ENCODE measurements at regions not wholly inside any gene's neighbourhood (a gene's known extent, or its start where the extent isn't known, plus 50 kb on each side); places are given as distances from the start of the nearest gene placed in this dataset.

DNA sequence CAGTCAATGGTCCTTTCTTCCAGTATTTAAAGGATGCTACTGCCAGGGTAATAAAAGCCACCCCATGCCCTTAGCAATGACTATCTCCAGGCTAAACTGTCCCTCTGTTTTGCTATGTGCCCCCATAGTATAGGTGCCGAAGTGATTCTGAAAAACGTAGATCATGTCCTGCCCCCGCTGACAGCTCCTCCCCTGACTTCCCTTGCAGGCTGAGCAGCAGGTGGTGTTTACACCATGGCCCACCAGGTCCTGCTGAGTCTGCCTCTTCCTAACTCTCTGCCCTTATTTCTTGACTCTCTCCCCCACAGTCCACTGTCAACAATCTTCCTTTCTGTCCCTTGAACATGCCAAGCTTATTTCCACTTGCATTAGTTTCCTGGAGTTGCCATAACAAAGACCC lies 352.5 kb upstream of the TSHZ2 start:
- no peak for DNase-seq

DNA sequence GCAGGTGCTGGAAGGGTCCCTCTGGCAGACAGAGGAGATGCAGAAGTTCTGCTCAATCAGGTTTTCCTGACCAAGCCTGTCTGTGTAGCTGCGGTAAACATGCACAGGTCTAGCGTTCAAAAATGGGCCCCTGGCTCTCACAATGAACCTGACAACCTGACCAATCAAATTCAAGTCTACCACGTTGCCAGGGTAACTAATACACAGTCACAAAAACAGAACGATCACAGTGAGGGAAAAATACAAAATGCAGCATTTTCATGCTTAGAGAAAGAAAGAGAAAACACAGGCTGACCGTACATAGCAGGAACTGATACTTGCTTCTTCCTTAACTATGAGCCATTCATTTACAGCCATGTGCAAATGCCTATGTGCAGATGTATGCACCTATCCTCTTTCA lies 353.1 kb upstream of the TSHZ2 start:
- DNase-seq: no peak

DNA sequence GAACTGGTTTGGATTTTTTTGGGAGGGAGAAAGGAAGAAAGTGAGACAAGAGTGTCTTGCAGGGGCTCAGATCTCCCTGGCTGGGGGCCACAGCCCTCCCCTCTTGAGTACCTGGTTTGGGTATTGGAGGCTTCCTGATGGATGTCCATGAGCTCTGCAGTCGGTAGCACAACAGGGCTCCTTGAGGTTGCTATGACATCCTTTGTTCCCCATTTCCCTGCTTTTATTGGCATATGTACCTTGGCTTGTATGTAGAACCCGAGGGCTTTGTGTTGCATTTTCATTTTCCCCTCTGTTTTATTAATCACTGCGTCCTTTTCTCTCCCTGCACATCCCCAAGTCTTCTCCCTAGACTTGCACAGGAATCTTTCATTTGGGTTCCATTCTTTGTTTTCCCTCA lies 355.5 kb upstream of the TSHZ2 start:
- no peak for DNase-seq

DNA sequence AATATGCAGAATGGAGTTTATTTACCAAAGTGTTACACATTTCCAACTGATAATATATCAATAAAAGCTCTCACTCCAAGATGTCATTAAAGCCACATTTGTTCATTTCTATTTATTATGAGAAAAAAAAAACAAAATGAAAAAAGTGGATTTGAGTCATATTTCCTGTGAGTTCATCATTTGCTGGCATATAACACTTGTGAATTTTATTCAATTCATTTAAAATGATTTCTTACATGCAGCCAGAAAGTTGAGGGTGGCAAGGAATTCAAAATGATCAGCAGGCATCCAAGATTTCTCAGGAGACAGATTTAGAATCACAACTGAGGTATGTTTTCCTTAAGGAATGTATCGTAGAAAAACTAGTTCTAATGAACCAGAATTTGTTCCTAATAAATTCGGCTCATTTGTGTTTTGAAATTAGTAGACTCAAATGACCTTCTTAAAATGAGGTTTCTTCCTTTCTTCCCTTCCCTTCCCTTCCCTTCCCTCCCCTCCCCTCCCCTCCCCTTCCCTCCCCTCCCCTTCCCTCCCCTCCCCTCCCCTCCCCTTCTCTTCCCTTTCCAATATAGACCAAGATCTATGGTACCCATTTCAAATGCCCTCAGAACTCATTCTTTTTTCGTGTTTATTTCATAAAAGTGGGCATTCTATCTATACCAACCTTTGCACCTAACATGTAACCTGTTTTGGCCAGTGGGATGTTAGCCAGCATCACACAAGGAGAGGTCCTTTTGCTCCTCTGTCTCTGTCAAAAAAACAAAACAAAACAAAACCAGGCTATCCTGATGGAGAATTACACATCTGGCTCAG lies 357.9 kb upstream of the TSHZ2 start:
- no peak for DNase-seq

DNA sequence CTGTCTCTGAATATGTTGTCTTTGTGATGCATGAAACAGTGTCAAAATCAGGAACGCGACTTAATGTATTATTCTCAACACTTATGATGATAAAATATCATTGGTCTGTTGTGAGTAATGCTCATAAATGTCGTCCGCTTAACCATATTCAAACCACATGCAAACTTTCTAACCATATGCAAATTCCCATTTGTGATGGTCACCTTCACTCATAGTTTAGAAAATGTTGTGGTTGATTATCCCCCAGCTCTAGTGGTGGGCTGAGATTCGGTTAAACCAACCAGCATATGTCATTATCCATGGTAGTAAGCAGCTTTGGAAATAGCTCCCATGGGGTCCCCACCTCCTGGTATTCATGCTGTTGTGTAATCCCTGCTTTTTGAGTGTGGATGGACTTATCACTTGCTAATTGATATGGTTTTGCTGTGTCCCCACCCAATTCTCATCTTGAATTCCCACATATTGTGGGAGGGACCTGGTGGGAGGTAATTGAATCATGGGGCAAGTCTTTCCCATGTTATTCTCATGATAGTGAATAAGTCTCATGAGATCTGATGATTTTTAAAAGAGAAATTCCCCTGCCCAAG lies 360.0 kb upstream of the TSHZ2 start:
- DNase-seq: no peak

DNA sequence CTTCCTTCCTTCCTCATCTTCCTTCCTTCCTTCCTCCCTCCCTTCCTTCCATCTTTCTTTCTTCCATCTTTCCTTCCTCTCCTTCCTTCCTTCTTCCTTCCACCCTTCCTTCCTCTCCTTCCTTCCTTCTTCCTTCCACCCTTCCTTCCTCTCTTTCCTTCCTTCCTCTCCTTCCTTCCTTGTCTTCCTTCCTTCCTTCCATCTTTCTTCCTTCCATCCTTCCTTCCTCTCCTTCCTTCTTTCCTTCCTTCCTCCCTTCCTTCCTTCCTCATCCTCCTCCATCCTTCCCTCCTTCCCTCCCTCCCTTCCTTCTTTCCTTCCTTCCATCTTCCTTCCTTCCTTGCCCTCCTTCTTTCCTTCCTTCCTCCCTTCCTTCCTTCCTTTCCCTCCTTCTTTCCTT lies 361.4 kb upstream of the TSHZ2 start:
- no peak for DNase-seq

DNA sequence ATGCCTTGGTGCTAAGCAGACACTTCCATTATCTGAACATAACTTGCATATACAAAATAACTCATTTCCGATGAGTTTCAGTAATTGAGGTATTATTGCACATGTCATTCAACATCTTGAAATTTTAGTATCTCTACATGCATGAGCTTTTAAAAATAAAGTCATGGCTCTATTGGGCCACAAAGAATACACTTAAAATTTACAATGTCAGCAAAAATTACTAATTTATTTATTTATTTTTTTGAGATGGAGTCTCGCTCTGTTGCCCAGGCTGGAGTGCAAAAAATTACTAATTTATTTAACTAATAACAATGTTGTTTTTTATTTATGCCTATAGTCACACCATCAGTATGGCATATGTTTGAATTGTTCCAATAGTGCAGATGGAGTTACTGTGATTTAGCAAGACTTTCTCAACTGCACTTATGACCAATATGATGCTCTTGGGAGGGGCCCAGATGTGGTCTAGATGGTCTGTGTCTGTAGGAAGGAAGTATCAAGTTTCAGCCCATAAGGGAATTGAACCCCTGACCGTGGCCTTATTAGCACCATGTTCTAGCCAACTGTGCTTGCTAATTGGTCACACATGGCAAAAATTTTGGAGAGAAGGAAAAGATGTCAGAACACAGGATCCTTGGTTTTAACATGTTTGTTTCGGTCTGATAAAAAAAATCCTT lies 370.7 kb upstream of the TSHZ2 start:
- DNase-seq: no peak

DNA sequence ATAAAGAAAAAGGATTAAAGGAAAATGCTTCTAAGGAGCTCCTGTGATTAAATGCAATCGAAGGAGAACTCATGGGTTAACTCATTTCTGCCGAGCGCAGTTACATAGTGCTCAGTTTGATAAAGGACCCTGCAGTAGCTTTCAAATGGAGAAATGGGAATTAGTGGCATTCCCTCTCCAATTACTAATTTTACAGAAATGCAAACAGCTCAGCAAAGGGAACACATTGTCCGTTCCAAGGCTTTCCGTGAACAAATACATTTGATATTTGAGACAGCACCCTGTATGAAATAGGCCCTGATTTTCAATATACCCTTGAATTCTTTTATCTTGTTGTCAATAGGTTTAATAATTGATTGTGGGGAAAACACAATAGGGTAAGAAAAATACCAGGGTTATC lies 375.9 kb upstream of the TSHZ2 start:
- no peak for DNase-seq

DNA sequence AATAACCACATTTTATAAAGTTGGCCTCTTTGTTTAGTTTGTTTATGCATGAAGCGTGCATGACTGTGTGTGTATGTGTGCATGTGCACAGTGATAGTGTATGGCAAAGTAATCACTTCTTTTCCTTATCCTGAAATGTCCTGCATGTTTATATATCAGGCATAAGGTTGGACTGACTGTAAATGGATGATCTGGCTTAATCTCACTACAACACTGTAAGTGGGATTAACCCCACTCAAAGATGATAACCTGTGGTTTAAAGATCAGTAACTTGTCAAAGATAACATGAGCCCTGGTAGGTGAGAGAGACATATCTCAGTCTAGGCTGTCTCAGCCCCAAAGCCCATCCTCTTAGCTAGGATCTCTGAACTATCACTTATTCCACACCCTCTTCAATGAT lies 376.6 kb upstream of the TSHZ2 start:
- DNase-seq: no peak

DNA sequence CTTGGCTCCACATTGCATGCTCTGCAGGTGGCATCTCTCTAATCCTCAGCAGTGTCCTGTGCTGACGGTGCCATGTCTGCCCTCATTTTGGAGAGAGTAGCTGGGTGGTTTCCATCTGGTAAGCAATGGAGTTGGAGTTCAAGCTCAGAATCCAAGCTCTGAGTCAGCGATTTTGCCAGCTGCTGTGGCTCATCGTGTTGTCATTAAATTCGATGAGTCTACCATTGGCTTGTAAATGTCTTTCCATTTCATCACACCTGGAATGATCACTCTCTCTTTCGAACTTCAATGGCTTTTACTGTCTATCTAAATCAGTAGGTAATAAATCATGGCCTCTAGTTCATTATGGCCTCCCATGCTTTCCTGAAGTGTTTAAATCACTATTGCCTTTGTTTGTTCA lies 378.5 kb upstream of the TSHZ2 start:
- DNase-seq: no peak

DNA sequence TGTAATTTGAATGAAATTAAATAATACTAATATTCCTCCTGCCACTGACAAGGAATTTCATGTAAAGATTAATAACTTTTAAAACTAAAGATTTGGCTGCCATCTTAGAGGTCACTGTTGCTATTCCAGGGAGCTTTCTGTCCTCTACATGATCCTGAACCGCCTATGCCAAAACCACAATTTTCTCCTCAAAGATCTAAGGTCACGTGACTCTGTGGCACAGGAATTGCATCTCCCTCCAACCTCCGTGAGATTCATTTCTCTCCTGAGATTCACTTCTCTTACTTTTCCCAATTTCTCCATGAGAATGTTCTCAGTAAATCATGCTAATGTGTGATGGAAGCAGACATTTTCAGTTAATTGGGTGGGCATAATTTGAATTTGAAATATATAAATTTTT lies 379.6 kb upstream of the TSHZ2 start:
- DNase-seq: no peak

DNA sequence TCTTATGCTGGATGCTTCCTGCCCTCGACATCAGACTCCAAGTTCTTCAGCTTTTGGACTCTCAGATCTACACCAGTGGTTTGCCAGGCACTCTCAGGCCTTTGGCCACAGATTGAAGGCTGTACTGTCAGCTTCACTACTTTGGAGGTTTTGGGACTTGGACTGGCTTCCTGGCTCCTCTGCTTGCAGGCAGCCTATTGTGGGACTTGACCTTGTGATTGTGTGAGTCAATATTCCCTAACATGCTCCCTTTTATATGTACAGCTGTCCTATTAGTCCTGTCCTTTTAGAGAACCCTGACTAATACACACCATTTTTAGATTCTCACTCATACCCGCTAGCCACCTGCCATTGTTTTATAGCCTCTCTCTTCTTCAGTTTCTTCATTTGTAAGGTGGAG lies 382.1 kb upstream of the TSHZ2 start:
- no peak for DNase-seq

DNA sequence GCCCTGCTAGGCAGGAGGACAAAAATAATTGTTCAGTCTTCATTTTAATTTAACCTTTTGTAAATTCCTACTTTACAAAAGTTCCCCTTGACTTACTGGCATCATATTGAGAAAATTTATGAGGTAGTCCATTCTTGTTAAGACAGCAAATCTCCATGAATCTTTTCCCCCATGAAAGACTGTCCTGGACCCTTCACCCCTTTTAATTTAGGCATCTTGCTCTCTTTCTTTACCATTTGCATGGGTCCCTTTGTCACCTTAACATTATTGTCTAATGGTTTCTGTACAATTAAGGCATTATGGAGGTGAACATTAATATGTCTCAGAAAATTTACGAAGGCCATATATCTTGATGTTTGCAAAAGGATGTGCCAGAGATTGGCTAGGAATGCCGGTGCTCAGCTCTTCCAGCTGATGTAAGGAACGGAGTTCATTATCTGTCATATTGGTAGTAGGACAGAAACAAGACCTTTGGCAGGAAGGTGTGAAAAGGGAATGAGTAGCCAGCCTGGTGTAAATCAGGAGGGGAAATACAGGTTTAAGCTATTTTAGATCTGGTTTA lies 382.8 kb upstream of the TSHZ2 start:
- no peak for DNase-seq

DNA sequence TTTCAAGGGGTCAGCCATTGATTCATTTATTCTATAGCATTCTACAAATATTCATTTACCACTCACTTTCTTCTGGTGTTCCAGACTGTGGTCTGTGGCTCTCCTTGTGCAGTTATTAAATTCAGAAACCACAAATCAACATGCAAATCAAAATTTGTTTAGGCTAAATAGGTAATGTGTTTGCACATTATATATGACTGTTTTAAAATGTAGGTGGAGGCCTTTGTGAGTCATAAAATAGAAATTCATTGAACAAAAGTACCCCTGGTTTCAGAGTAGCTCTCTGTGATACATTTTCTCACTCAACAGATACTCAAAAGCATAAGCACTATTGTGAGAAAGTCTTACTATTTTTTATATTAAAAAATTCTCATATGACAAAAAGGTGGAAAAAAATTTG lies 385.5 kb upstream of the TSHZ2 start:
- no peak for DNase-seq

DNA sequence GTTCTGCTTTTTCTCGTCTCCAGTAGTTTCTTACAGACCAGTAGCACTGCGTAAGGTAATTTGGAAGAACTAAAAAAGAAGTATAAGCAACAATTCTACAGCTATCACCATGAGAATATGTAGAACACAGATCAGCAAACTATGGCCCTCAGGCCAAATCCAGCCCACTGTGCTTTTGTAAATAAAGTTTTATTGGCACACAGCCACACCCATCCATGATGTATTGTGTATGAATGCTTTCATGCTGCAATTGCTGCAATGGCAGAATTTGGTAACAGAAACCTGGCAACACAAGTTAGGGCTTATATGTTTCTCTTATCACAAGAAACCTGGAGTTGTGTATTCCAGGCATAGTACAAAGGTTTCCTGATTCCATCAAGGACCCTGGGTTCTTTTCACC lies 386.8 kb upstream of the TSHZ2 start:
- DNase-seq: no peak

DNA sequence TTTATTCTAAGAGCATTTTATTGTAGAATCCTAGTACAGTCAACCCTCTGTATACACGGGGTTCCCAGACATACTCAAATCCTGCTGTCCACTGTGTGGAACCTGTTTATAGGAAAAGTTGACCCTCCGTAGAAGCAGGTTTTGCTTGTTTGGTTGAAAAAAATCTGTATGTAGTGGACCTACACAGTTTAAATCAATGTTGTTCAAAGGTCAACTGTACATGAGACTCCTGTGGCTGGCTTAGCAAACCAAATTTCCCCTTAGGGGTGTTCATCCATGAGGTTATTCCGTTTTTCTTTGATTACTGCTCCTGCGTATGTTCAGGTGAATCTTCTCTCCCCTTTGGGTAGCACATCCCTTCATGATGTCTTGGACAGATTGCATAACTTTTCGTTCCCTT lies 387.0 kb upstream of the ZFP64 start:
- no peak for DNase-seq

DNA sequence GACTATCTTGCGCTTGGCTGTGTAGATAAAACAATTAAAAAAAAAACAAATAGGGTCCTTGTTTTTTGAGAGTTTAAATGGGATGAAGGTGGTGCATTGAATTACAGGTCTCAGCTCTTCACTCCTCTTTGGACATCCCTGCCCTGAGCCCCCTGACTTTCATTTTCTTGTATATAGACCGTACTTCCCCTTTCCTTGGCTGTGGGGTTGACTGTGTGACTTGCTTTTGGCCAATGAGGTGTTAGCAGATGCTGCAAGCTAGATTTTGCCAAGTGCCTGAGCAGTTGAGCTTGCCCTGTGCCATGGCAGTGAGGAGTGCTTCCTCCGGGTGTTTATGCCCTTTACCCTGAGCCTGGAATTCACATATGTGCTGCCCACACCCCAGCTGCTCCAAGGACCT lies 386.1 kb upstream of the ZFP64 start:
- no peak for DNase-seq

DNA sequence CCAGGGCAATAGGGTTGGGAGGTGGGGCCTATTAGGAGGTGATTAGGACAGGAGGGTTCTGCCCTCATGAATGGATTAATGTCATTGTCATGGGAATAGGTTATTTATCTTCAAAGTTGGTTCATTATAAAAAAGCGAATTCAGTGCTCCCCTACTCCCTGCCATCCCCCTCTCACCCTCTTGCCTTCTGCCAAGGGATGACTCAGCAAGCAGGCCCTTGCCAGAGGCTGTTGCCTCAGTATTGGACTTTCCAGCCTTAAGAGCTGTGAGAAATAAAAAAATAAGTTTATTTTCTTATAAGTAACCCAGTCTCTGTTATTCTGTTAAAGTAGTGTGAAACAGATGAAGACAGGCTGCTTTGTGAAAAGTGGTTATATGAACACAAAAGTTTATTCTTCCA lies 381.1 kb upstream of the ZFP64 start:
- no peak for DNase-seq

DNA sequence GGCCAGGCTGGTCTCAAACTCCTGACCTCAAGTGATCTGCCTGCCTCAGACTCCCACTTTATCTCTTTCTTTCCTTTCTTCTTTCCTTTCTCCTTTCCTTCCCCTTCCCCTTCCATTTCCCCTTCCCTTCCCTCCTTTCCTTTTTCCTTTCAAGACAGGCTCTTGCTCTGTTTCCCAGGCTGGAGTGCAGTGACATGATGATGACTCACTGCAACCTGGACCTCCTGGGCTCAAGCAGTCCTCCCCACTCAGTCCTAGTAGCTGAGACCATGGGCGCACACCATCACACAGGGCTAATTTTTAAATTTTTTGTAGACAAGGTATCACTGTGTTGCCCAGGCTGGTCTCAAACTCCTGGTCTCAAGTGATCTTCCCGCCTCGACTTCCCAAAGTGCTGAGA lies 377.6 kb upstream of the ZFP64 start:
- no peak for DNase-seq

DNA sequence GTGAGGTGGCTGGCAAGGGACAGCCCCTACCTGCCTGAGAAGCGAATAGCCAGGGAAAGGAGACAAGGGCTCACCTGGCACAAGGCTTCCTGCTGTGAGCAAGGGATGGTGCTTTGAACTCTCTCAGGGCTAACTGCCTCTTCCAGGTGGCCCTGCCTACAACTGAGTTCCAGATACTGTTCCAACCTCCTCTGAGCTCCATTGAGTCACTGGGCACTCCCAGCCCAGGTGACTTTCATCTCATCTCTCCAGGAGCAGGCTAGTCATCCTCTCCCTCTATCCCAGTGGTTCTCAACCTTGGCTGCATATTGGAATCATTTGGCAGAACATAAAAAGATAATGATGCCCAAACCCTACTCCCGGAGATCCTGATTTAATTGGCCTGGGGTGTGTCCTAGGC lies 374.0 kb upstream of the ZFP64 start:
- DNase-seq: no peak

DNA sequence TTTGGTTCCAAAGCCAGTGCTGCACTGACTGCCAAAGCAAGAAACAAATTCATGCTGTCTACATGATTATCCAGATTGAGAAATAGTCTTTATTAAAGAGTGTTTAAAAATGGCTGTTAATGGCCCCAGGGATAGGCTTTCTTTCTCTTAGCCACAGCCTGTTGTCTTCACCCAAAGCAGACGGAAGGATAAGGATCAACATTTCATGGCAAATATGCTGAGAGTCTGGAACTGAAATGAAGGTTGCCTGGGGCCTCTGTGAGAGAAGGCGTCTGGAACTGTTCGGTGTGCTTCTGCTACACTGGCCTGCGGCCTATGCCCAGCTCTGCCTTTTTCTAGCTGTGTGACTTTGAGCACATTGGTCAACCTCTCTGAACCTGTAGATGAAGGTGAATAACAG lies 373.0 kb upstream of the ZFP64 start:
- no peak for DNase-seq

DNA sequence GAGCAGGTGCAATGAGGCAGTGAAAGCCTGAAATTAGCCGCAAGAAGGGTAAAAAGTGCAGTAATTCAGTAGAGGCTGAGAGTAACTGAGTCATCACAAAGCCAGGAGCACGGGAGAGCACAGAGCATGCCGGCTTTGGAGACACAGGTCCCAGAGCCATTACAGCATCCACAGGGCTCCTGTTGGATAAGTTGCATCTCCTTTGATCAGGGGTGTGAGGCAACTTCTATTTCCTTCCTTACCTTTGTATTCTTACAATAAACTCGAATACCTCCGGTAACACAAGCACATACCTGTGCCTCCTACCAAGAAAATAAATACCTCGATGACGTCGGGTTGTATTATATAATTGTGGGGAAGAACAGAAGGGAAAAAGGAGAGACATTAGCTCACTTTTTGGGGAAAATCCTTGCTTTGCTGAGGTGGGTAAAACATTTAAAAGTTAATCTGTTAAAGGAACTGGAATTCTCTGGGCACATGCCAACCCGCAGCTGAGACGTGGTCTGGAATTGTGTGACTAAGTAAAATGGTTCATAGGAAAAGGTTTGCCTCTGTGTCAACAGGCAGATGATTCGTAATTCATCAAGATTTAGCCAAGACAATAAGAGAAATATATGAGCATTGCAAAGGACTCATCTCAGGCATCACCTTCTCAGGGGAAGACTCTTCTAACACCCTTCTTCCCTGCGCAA lies 360.7 kb upstream of the ZFP64 start:
- DNase-seq: no peak

DNA sequence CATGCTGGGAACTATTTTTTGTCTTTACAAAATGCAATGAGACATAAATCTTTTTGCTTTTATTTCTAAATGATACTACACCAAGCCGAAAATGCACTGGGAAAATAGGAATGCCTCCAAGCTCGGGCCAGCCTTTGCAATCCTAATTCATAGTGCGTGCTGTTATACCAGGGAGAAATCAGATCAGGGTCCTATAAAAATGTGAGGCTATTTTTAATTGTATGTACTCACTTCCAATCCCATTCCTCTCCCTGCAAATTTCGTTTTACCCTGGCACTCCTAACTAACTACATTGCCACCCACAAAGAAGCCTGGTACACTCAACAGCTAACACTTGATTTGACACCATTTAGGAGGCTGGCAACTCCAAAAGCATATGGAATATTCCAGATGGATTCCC lies 350.6 kb upstream of the ZFP64 start:
- DNase-seq: no peak

DNA sequence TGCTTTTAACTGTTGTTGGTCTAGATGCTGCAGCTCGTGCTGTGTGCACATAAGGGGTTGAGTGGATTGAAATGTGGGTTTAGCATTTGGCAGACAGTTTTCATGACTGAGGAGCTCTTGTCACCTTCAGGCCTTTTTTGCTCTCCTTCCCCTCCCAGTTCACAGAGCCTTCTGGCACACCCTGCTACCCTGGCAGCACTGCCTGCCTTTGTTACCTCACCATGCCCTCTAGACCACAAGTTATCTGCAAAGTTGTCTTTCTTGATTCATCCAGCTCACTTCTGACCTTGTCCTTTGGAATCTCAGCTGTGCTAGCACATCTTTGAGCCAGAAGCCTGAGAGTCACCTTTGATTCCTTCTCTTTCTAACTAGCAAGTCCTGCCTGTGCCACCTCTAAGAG lies 348.9 kb upstream of the ZFP64 start:
- no peak for DNase-seq
